T-helper 1 cell (primary cell): ENCODE measurements at regions not wholly inside any gene's neighbourhood (a gene's known extent, or its start where the extent isn't known, plus 50 kb on each side); places are given as distances from the start of the nearest gene placed in this dataset.
"Not testable (repeated sequence)": the region's sequence is repeated elsewhere in the genome, so short reads cannot be mapped to it uniquely, and the experiment has no call there.

Experiments
- DNase-seq, 5 donors: peaks; one replicate each; pipeline ENCODE4 v3.0.0-alpha.2; 2012 to 2020

DNA sequence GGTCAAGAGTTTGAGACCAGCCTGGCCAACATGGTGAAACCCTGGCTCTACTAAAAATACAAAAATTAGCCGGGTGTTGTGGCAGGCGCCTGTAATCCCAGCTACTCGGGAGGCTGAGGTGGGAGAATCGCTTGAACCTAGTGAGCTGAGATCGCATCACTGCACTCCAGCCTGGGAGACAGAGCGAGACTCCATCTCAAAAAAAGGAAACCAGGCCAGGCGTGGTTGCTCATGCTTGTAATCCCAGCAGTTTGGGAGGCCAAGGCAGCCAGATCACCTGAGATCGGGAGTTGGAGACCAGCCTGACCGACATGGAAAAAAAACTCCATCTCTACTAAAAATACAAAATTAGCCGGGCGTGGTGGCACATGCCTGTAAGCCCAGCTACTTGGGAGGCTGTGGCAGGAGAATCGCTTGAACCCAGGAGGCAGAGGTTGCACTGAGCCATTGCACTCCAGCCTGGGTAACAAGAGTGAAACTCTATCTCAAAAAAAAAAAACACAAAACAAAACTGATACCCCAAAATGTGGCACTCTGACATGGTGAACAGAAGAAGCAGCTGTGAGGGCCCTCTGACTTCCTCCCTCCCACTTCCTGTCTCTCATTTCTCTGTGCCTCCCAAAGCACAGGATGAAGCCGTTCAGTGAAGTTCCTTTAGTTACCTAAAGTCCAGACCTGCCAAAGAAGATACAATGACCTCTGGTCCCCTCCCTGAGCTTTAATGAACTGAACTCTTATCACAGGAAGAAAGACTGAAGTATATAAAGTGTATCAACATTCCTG lies 93.2 kb upstream of the GRIN2A start:
- DNase-seq, result peak in 1 of 5 donors; percentile 73

GRCh38 chr16:10277597-10277996 lies 95.4 kb upstream of the GRIN2A start:
- no peak for DNase-seq

DNA sequence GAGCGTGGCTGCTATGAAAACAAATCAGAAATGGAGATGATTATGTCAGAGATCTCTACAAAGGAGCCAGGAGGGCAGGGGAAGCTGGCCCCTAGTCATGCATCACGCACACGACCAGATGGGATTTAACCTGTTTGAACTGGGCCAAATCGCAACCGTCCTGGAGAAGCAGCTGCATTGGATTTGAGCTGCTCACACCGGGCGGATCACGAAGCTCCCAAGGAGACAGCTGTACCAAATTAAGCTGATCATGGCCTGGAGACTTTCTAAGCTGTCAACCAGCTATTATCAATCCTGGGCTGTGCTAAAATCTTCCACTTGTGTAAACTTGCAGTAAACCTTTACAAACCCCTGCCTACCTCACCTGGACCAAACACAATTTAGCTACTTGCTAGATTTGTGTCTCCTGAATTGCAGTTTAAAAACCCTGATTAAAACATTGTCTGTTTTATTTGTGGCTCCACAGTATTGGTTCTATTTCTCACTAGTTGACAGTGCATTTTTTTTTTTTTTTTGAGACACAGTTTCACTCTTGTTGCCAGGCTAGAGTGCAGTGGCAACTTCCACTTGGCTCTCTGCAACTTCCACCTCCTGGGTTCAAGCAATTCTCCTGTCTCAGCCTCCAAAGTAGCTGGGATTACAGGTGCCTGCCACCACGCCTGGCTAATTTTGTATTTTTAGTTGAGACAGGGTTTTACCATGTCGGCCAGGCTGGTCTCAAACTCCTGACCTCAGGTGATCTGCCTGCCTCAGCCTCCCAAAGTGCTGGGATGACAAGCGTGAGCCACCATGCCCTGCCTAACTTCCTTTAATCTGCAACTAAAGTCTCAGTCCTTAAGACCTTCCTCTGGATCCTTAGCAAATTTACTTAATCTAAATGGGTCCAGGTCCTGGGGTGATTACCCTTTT lies 98.3 kb upstream of the GRIN2A start:
- no peak for DNase-seq

DNA sequence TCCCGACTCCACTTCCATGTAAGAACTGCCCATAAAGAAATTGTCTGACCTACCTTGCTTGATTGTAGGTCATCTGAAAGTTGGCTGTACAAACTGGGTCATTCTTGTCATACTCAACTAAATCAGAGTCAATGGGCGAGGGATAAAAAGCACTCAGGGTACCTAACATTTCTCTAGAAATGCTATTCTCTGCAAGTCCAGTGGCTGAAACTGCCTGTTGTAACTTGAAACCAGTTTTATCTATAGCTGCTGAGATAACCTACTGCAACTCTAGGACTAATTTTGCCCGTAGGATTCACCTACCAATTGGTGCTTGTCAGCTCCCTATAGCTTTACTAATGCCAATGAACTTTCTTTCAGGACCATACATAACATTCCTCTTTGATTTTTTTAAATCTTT lies 100.1 kb upstream of the GRIN2A start:
- DNase-seq, result no peak

DNA sequence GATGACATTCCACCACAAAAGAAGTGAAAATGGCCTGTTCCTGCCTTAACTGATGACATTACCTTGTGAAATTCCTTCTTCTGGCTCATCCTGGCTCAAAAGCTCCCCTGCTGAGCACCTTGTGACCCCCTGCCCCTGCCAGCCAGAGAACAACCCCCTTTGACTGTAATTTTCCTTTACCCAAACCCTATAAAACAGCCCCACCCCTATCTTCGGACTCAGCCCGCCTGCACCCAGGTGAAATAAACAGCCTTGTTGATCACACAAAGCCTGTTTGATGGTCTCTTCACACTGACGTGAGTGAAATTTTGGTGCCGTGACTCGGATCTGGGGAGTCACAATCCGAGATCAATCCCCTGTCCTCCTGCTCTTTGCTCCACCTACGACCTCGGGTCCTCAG lies 101.0 kb upstream of the GRIN2A start:
- not testable (repeated sequence) for DNase-seq

DNA sequence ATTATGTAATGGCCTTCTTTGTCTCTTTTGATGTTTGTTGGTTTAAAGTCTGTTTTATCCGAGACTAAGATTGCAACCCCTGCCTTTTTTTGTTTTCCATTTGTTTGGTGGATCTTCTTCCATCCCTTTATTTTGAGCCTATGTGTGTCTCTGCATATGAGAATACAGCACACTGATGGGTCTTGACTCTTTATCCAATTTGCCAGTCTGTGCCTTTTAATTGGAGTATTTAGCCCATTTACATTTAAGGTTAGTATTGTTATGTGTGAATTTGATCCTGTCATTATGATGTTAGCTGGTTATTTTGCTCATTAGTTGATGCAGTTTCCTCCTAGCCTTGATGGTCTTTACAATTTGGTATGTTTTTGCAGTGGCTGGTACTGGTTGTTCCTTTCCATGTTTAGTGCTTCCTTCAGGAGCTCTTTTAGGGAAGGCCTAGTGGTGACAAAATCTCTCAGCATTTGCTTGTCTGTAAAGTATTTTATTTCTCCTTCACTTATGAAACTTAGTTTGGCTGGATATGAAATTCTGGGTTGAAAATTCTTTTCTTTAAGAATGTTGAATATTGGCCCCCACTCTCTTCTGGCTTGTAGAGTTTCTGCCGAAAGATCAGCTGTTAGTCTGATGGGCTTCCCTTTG lies 95.3 kb upstream of the ATF7IP2 start:
- not testable (repeated sequence) for DNase-seq

DNA sequence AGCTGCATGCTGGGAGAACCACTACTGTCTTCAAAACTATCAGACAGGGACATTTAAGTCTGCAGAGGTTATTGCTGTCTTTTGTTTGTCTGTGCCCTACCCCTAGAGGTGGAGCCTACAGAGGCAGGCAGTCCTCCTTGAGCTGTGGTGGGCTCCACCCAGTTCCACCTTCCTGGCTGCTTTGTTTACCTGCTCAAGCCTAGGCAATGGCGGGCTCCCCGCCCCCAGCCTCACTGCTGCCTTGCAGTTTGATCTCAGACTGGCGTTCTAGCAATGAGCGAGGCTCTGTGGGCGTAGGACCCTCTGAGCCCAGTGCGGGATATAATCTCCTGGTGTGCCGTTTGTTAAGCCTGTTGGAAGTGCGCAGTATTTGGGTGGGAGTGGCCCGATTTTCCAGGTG lies 93.7 kb upstream of the ATF7IP2 start:
- DNase-seq, result not testable (repeated sequence)

DNA sequence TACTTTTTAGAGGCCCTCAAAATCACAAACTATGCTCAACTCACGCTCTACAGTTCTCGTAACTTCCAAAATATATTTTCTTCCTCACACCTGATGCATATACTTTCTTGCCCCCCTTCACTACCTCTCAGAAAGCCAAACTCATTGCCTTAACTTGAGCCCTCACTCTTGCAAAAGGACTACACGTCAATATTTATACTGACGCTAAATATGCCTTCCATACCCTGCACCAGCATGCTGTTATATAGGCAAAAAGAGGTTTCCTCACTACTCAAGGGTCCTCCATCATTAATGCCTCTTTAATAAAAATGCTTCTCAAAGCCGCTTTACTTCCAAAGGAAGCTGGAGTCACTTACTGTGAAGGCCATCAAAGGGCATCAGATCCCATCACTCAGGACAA lies 92.9 kb upstream of the ATF7IP2 start:
- DNase-seq, result not testable (repeated sequence)

DNA sequence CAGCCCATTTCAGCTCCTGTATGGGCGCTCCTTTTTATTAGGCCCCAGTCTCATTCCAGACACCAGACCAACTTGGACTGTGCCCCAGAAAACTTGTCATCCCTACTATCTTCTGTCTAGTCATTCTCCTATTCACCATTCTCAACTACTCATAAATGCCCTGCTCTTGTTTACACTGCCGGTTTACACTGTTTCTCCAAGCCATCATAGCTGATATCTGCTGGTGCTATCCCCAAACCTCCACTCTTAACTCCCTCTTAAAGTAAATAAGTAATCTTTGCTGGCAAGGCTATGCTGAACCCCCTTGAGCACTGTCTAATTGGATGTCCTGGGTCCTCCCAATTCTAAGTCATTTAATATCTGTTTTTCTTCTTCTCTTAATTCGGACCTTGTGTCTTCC lies 91.7 kb upstream of the ATF7IP2 start:
- not testable (repeated sequence) for DNase-seq

DNA sequence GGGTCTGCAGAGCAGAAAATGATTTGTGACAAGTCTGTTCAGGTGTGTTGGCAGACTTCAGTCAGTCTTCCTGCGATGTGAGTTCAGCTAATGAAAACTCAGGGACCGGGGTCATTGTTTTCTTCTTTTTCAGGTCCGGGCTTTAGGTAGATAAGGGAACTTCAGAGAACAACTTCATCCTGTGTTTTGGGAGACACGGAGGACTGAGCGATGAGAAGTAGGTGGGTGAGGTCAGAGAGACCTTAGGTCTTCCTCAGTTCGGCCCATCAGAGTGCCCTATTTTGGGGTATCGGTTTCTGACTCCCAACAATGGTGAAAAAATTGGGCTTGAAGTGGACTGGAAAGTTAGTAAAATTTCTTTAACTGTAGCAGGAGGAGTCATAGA lies 88.9 kb upstream of the ATF7IP2 start:
- DNase-seq, result no peak

DNA sequence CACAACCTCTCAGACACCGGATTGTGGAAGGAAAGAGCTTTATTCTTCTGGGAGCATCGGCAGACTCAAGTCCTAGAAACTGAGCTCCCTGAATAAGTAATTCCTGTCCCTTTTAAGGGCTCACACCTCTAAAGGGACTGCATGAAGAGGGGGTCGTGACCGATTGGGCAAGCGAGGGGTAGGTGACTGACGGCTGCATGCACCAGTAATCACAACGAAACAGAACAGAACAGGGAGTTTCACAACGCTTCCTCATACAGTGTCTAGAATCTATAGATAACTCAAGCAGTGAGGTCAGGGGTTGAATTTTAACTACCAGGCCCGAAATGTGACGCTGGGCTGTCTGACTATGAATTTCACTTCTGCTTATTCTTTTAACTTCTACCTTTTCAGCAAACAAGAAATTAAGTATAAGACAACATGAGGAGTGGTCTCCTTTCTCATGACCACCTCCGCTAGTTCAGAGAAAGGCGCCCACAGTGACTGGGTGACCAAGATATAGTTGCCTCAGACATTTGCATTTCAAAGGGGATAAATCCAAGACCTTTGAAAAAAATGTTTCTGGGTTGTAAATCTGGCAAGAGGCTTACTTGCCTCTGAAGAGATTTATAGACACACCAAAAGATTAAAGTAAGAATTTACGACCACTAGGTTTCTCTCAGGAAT lies 88.4 kb upstream of the ATF7IP2 start:
- no peak for DNase-seq

- no peak for DNase-seq
Observed at GRCh38 chr16:10300905-10301304, 85.0 kb upstream of the ATF7IP2 start.

GRCh38 chr16:10301547-10301946 lies 84.3 kb upstream of the ATF7IP2 start:
- DNase-seq, result not testable (repeated sequence)

DNA sequence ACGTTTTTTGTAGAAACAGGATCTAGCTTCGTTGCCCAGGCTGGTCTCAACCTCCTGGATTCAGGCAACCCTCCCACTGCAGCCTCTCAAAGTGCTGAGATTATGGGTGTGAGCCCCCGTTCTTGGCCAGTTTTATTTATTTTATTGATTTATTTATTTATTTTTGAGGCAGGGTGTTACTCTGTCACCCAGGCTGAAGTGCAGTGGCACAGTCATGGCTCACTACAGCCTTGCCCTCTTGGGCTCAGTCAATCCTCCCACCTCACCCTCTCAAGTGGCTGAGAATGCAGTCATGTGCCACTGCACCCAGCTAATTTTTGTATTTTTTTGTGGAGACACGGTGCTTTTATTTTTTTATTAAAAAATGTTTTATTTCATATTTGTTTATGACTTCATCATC lies 79.9 kb upstream of the ATF7IP2 start:
- no peak for DNase-seq

- no peak for DNase-seq
Observed at GRCh38 chr16:10308305-10309193, 77.3 kb upstream of the ATF7IP2 start.

- DNase-seq, result no peak
Observed at GRCh38 chr16:10309271-10309932, 76.5 kb upstream of the ATF7IP2 start.

DNA sequence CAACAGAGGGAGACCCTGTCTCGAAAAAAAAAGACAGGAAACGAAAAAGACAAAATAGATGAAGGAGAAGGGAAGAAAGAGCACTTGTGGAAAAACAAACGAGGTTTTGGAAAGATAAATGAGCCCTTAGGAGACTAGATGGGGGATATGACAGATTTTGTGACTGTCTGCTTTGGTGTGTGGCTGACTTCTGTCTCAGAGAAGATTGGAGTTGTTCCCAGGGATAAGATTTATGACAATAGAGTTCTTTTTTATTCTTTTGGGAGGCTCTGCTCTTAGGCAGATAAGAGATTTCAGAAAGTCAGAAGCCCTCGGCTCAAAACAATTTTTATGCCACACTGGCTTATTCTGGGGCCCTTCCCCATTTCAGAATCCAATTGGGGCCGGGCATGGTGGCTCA lies 73.9 kb upstream of the ATF7IP2 start:
- DNase-seq, result no peak

DNA sequence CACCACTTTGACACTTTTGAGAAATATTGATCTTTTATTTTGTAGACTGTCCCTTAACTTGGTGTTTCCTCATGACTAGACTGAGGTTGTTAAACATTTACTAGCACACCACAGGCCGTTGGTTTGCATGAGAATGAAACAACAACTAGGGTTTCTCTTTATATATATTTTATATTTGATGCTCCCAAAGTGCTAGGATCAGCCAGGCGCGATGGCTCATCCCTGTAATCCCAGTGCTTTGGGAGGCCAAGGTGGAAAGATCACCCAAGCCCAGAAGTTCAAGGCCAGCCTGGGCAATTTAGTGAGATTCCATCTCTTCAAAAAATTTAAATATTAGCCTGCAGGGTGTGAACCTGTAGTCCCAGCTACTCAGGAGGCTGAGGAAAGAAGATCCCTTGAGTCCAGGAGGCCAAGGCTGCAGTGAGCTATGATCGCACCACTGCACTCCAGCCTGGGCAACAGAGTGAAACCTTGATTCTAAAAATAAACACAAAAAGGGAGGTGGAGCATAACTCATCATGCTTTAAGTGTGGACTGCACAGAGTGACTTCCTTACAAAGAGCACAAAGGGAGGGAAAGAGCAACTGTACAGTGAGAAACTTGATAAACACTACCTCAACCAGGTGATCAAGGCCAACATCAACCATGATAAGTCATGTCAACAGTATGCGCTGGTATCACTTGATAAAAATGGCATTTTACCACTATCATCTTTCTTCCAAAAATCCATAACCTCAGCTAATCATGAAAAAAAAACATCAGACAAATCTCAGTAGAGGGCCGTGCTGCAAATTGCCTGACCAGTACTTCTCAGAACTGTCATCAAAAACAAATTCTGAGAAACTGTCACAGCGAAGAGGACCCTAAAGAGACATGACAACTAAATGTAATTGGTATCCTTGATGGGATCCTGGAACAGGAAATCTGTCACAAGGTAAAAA lies 72.8 kb upstream of the ATF7IP2 start:
- no peak for DNase-seq

DNA sequence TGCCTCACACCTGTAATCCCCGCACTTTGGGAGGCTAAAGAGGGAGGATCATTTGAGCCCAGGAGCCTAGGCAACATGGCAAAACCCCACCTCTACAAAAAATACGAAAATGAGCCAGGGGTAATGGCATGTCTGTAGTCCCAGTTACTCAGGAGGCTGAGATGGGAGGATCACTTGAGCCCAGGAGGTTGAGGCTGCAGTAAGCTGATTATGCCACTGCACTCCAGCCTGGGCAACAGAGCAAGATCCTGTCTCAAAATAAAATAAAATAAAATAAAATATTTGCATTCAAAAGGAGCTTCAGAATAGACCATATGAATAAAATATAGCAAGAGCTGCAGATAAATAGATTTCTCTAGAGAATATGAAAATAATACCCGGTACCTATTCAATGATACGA lies 71.5 kb upstream of the ATF7IP2 start:
- no peak for DNase-seq

DNA sequence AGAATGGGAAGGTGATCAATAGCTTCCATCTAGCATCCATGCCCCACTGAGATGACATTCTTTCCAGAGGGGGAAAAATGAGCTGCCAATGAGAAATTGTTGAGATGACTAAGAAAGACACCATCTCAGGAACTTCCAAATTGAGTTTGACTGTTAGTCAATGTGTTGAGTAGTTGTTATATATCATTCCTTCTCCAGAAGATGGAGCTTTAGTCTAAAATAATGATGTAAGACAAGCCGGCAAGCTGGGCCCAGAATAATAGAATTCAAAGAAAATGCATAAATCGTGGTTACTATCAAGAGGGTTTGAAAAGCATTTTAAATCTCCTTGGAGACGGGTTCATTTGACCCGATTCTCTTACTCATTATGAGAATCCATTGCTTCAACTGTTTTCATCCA lies 71.0 kb upstream of the ATF7IP2 start:
- DNase-seq, result peak in 1 of 5 donors; percentile 31
